ENCODE measurements at regions not wholly inside any gene's neighbourhood (a gene's known extent, or its start where the extent isn't known, plus 50 kb on each side); places are given as distances from the start of the nearest gene placed in this dataset.

DNA sequence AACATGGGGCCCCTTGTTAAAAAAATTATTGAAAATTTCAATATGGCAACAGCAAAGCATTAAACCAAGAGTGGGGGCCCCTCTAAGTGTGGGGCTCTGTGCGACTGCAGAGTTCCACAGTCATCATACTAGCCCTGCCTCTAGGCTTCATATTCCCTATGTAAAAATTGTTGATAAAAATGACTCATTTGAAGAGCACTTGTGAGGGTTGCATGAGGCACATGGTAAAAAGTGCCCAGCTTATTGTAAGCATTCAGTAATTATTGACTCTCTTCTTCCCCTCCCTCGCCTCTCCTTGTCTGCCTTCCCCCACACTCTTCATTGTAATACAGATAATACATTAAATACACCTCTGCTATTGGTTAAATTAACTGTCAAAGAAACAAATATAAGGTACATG is 86.7 kb upstream of the PTBP2 start:
- Mint-ChIP-seq H3K36me3 (ENCODE audit: insufficient read depth, unreplicated experiment) (no peaks in the 10 kb centered on the region), H3K27ac (ENCODE audit: unreplicated experiment) (no peak overlapping the region), H3K4me3 (ENCODE audit: low read depth, unreplicated experiment) (no peak overlapping the region), H3K4me1 (ENCODE audit: low read depth, unreplicated experiment) (no peaks in the 10 kb centered on the region), H3K27me3 (ENCODE audit: unreplicated experiment) (no peaks in the 10 kb centered on the region), H3K9me3 (ENCODE audit: low read depth, unreplicated experiment) (no peaks in the 10 kb centered on the region)
- CTCF ChIA-PET, result no interaction called here
- DNase-seq, result no peak
- intact Hi-C loops (cut with micrococcal nuclease; ENCODE audit: unreplicated experiment), result loop anchor here (5.0 kb wide), 1 partner anchor 403 kb away; no protein-coding TSS in a partner anchor
- BruUV-seq (replicated peaks), result no TSS peak
- TF ChIP-seq, protein P1, sequence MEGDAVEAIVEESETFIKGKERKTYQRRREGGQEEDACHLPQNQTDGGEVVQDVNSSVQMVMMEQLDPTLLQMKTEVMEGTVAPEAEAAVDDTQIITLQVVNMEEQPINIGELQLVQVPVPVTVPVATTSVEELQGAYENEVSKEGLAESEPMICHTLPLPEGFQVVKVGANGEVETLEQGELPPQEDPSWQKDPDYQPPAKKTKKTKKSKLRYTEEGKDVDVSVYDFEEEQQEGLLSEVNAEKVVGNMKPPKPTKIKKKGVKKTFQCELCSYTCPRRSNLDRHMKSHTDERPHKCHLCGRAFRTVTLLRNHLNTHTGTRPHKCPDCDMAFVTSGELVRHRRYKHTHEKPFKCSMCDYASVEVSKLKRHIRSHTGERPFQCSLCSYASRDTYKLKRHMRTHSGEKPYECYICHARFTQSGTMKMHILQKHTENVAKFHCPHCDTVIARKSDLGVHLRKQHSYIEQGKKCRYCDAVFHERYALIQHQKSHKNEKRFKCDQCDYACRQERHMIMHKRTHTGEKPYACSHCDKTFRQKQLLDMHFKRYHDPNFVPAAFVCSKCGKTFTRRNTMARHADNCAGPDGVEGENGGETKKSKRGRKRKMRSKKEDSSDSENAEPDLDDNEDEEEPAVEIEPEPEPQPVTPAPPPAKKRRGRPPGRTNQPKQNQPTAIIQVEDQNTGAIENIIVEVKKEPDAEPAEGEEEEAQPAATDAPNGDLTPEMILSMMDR (IDR thresholded peaks at IDR 0.05; ENCODE audit: unreplicated experiment), result no peak

DNA sequence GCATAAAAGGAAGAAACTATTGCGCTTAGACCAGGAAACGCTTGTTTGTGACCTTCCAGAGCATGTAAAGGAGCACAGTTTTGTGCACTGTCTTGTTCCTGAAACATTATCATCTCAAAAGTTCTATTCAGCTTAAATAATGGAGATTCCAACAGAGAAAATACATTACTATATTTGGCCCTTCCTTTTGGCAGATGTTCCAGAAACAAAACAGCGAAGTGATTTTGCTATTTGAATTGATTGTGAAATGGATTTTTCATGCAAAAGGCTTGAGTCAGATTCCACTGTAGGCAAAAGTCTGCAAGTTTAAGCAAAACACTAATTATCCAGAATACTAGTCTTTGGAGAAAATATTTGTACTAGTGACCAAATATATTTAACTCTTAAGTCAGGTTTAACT is 80.3 kb upstream of the PTBP2 start:
- no peaks in the 10 kb centered on the region for H3K36me3 Mint-ChIP-seq (ENCODE audit: insufficient read depth, unreplicated experiment)
- H3K9me3 Mint-ChIP-seq (ENCODE audit: low read depth, unreplicated experiment), result no peaks in the 10 kb centered on the region
- no peaks in the 10 kb centered on the region for H3K4me1 Mint-ChIP-seq (ENCODE audit: low read depth, unreplicated experiment)
- TF ChIP-seq, protein P1 (IDR thresholded peaks at IDR 0.05; ENCODE audit: unreplicated experiment), result no peak
- CTCF ChIA-PET, result no interaction called here
- no TSS peak for BruUV-seq (replicated peaks)
- no peak for DNase-seq
- no peak overlapping the region for H3K27ac Mint-ChIP-seq (ENCODE audit: unreplicated experiment)
- no peak overlapping the region for H3K4me3 Mint-ChIP-seq (ENCODE audit: low read depth, unreplicated experiment)
- intact Hi-C loops (cut with micrococcal nuclease; ENCODE audit: unreplicated experiment), result no loop called here
- no peaks in the 10 kb centered on the region for H3K27me3 Mint-ChIP-seq (ENCODE audit: unreplicated experiment)

DNA sequence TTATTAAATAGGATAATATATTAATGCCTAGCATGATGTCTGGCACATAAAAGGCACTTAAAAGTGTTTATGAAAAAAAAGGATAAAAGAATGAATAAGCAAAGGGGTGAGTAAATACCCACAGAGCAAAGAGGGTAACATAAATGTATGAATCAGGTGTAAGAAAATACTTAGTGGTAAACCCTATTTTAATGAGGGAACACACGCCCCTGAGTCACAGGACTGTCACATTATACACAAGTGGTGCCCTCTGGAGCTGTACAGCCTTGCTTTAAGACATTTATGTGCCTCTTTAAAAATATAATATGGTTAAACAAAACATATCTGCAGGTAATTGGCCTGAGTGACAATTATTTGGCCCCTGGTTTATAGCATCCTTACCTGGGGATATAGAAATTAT is 78.1 kb upstream of the PTBP2 start:
- no TSS peak for BruUV-seq (replicated peaks)
- no peak for DNase-seq
- CTCF ChIA-PET, result no interaction called here

DNA sequence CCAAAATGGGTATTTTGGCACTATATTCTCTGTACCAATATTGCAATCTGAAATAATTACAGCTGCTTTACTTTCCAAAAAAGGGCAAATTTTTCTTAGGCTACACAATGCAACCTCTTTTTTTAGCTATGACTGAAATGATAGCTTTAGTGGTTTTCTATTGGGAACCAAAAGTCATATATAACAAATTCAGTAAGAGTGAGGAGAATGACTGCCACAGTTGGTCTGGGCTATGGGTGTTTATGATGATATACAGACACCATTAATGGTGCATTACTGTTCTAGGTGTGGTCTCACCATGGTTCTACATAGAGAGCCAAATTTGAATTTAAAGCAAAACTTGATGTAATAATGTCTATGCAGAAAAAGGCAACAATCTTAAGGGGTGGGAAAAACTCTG is 72.3 kb upstream of the PTBP2 start:
- CTCF ChIA-PET, result no interaction called here
- peaks cover 4% of the 10 kb centered on the region for H3K9me3 Mint-ChIP-seq (ENCODE audit: low read depth, unreplicated experiment)
- DNase-seq, result no peak

More for the DNA sequence above, 78.1 kb upstream of the PTBP2 start:
- TF ChIP-seq, protein P1 (IDR thresholded peaks at IDR 0.05; ENCODE audit: unreplicated experiment), result no peak
- H3K27me3 Mint-ChIP-seq (ENCODE audit: unreplicated experiment), result no peaks in the 10 kb centered on the region
- H3K27ac Mint-ChIP-seq (ENCODE audit: unreplicated experiment), result no peak overlapping the region
- no peaks in the 10 kb centered on the region for H3K36me3 Mint-ChIP-seq (ENCODE audit: insufficient read depth, unreplicated experiment)
- no peak overlapping the region for H3K4me3 Mint-ChIP-seq (ENCODE audit: low read depth, unreplicated experiment)
- intact Hi-C loops (cut with micrococcal nuclease; ENCODE audit: unreplicated experiment), result no loop called here
- H3K9me3 Mint-ChIP-seq (ENCODE audit: low read depth, unreplicated experiment), result no peaks in the 10 kb centered on the region
- no peaks in the 10 kb centered on the region for H3K4me1 Mint-ChIP-seq (ENCODE audit: low read depth, unreplicated experiment)

More for the DNA sequence above, 72.3 kb upstream of the PTBP2 start:
- intact Hi-C loops (cut with micrococcal nuclease; ENCODE audit: unreplicated experiment), result no loop called here
- Mint-ChIP-seq H3K4me1 (ENCODE audit: low read depth, unreplicated experiment) (no peaks in the 10 kb centered on the region), H3K27me3 (ENCODE audit: unreplicated experiment) (no peaks in the 10 kb centered on the region), H3K36me3 (ENCODE audit: insufficient read depth, unreplicated experiment) (no peaks in the 10 kb centered on the region), H3K27ac (ENCODE audit: unreplicated experiment) (no peak overlapping the region), H3K4me3 (ENCODE audit: low read depth, unreplicated experiment) (no peak overlapping the region)
- TF ChIP-seq, protein P1 (IDR thresholded peaks at IDR 0.05; ENCODE audit: unreplicated experiment), result no peak
- BruUV-seq (replicated peaks), result no TSS peak

Data from Calu3 (cell line).